ENCODE measurements at regions not wholly inside any gene's neighbourhood (a gene's known extent, or its start where the extent isn't known, plus 50 kb on each side); places are given as distances from the start of the nearest gene placed in this dataset.

DNA sequence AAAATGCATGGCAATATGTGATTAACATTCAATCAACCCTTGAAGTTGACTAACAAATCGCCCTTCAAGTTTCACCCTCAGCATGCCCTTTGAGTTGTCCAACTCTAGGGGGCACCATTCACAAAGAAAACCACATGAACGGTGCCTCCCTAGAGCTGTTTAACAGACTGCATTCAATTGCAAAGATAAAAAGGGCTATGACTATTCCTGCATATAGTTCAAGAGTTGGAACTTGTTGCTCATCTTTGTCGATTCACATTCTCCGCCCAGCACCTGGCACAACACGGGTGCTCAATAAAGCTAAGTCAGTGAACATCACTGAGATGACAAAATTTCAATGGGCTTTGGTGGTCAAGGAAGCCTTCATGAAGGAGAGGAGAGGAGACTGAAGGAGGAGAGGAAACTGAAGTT, 69.6 kb upstream of the SLC30A5 start:
- Histone ChIP-seq H3K79me1 (ENCODE audit: low read length) (no peaks in the 10 kb centered on the region), H3K27me3 (ENCODE audit: insufficient read depth, low read length, poor library complexity) (no peaks in the 10 kb centered on the region), H3K27ac (ENCODE audit: low read depth, low read length) (no peak overlapping the region), H3K18ac (ENCODE audit: low read length) (no peak overlapping the region), H3K36me3 (ENCODE audit: control insufficient read depth, insufficient read depth, low read length) (no peaks in the 10 kb centered on the region), H2BK120ac (ENCODE audit: low read depth, low read length) (no peak overlapping the region), H3K9ac (ENCODE audit: low read length) (no peak overlapping the region), H3K4me2 (ENCODE audit: low read length) (no peak overlapping the region), H4K8ac (ENCODE audit: low read depth, low read length) (no peak overlapping the region), H3K79me2 (ENCODE audit: control insufficient read depth, insufficient read depth, low read length) (no peaks in the 10 kb centered on the region), H3K56ac (ENCODE audit: low read length) (no peak overlapping the region), H2BK5ac (ENCODE audit: low read length) (no peak overlapping the region), H3K4me3 (ENCODE audit: low read length) (no peak overlapping the region), H2BK15ac (replicated peaks; ENCODE audit: low read depth) (no peak overlapping the region), H3K4ac (ENCODE audit: low read depth, low read length) (no peak overlapping the region), H3K4me1 (ENCODE audit: control insufficient read depth, low read depth, low read length) (no peaks in the 10 kb centered on the region), H2AK5ac (ENCODE audit: low read length) (no peak overlapping the region), H4K5ac (ENCODE audit: low read length) (no peak overlapping the region), H3K23ac (ENCODE audit: low read length) (no peak overlapping the region)
- no CpG with 5 or more reads among the region's 5 CpGs for WGBS (ENCODE audit: extremely low coverage, insufficient coverage, low lambda C conversion rate)
- peak; percentile 68 for DNase-seq

DNA sequence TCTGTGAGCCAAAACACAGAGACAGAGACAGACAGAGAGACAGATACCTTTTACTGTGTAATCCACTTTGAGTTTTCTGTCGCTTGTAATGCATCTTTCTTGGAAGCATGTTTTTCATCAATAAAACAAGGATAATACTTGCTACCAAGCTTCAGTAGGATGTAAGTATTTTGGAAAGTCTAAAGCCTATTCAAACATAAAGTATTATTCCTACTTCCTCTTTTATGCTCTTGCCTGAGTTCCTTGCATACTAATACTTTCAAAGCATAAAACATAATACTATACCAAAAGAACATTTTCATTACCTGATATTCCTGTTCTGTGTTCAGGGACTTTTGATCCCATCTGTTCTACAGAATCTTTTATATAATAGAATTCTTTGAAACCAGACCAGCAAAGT, 64.5 kb upstream of the SLC30A5 start:
- Histone ChIP-seq H2BK120ac (ENCODE audit: low read depth, low read length) (no peak overlapping the region), H4K8ac (ENCODE audit: low read depth, low read length) (no peak overlapping the region), H2BK15ac (replicated peaks; ENCODE audit: low read depth) (no peak overlapping the region), H3K36me3 (ENCODE audit: control insufficient read depth, insufficient read depth, low read length) (no peaks in the 10 kb centered on the region), H3K56ac (ENCODE audit: low read length) (no peak overlapping the region), H3K79me2 (ENCODE audit: control insufficient read depth, insufficient read depth, low read length) (no peaks in the 10 kb centered on the region), H3K9ac (ENCODE audit: low read length) (no peak overlapping the region), H3K23ac (ENCODE audit: low read length) (no peak overlapping the region), H4K5ac (ENCODE audit: low read length) (no peak overlapping the region), H3K79me1 (ENCODE audit: low read length) (no peaks in the 10 kb centered on the region), H3K18ac (ENCODE audit: low read length) (no peak overlapping the region), H3K4ac (ENCODE audit: low read depth, low read length) (no peak overlapping the region), H3K4me2 (ENCODE audit: low read length) (no peak overlapping the region), H3K4me1 (ENCODE audit: control insufficient read depth, low read depth, low read length) (no peaks in the 10 kb centered on the region), H2AK5ac (ENCODE audit: low read length) (no peak overlapping the region), H3K27ac (ENCODE audit: low read depth, low read length) (no peak overlapping the region), H2BK5ac (ENCODE audit: low read length) (no peak overlapping the region), H3K27me3 (ENCODE audit: insufficient read depth, low read length, poor library complexity) (no peaks in the 10 kb centered on the region), H3K4me3 (ENCODE audit: low read length) (no peak overlapping the region)
- DNase-seq, result no peak
- WGBS (ENCODE audit: extremely low coverage, insufficient coverage, low lambda C conversion rate), result no CpG with 5 or more reads among the region's 1 CpG

GRCh38 chr5:69030358-69031062, 63.3 kb upstream of the SLC30A5 start:
- Histone ChIP-seq H3K4me2 (ENCODE audit: low read length) (no peak overlapping the region), H3K4me3 (ENCODE audit: low read length) (no peak overlapping the region), H4K5ac (ENCODE audit: low read length) (no peak overlapping the region), H3K4me1 (ENCODE audit: control insufficient read depth, low read depth, low read length) (no peaks in the 10 kb centered on the region), H3K27ac (ENCODE audit: low read depth, low read length) (no peak overlapping the region), H2BK15ac (replicated peaks; ENCODE audit: low read depth) (no peak overlapping the region), H3K79me1 (ENCODE audit: low read length) (no peaks in the 10 kb centered on the region), H3K79me2 (ENCODE audit: control insufficient read depth, insufficient read depth, low read length) (no peaks in the 10 kb centered on the region), H2BK120ac (ENCODE audit: low read depth, low read length) (no peak overlapping the region), H3K9ac (ENCODE audit: low read length) (no peak overlapping the region), H3K56ac (ENCODE audit: low read length) (no peak overlapping the region), H3K23ac (ENCODE audit: low read length) (no peak overlapping the region), H3K4ac (ENCODE audit: low read depth, low read length) (no peak overlapping the region), H4K8ac (ENCODE audit: low read depth, low read length) (no peak overlapping the region), H2BK5ac (ENCODE audit: low read length) (no peak overlapping the region), H3K27me3 (ENCODE audit: insufficient read depth, low read length, poor library complexity) (no peaks in the 10 kb centered on the region), H2AK5ac (ENCODE audit: low read length) (no peak overlapping the region), H3K36me3 (ENCODE audit: control insufficient read depth, insufficient read depth, low read length) (no peaks in the 10 kb centered on the region), H3K18ac (ENCODE audit: low read length) (no peak overlapping the region)
- no peak for DNase-seq
- no CpG with 5 or more reads among the region's 5 CpGs for WGBS (ENCODE audit: extremely low coverage, insufficient coverage, low lambda C conversion rate)

GRCh38 chr5:69032009-69032408, 61.8 kb upstream of the SLC30A5 start:
- no peak overlapping the region for H3K9ac ChIP-seq (ENCODE audit: low read length)
- no peak overlapping the region for H2BK5ac ChIP-seq (ENCODE audit: low read length)
- no peak overlapping the region for H4K8ac ChIP-seq (ENCODE audit: low read depth, low read length)
- no peak overlapping the region for H2AK5ac ChIP-seq (ENCODE audit: low read length)
- H3K36me3 ChIP-seq (ENCODE audit: control insufficient read depth, insufficient read depth, low read length), result no peaks in the 10 kb centered on the region
- H3K4me1 ChIP-seq (ENCODE audit: control insufficient read depth, low read depth, low read length), result no peaks in the 10 kb centered on the region
- no peak overlapping the region for H3K4ac ChIP-seq (ENCODE audit: low read depth, low read length)
- no peak overlapping the region for H3K23ac ChIP-seq (ENCODE audit: low read length)
- H2BK120ac ChIP-seq (ENCODE audit: low read depth, low read length), result no peak overlapping the region
- H3K56ac ChIP-seq (ENCODE audit: low read length), result no peak overlapping the region
- no peak for DNase-seq
- H4K5ac ChIP-seq (ENCODE audit: low read length), result no peak overlapping the region
- no peak overlapping the region for H3K4me2 ChIP-seq (ENCODE audit: low read length)
- no peak overlapping the region for H3K4me3 ChIP-seq (ENCODE audit: low read length)
- no peaks in the 10 kb centered on the region for H3K27me3 ChIP-seq (ENCODE audit: insufficient read depth, low read length, poor library complexity)
- WGBS (ENCODE audit: extremely low coverage, insufficient coverage, low lambda C conversion rate), result no CpG with 5 or more reads among the region's 3 CpGs
- H3K79me1 ChIP-seq (ENCODE audit: low read length), result no peaks in the 10 kb centered on the region
- H2BK15ac ChIP-seq (replicated peaks; ENCODE audit: low read depth), result no peak overlapping the region
- no peak overlapping the region for H3K18ac ChIP-seq (ENCODE audit: low read length)
- no peak overlapping the region for H3K27ac ChIP-seq (ENCODE audit: low read depth, low read length)
- no peaks in the 10 kb centered on the region for H3K79me2 ChIP-seq (ENCODE audit: control insufficient read depth, insufficient read depth, low read length)

DNA sequence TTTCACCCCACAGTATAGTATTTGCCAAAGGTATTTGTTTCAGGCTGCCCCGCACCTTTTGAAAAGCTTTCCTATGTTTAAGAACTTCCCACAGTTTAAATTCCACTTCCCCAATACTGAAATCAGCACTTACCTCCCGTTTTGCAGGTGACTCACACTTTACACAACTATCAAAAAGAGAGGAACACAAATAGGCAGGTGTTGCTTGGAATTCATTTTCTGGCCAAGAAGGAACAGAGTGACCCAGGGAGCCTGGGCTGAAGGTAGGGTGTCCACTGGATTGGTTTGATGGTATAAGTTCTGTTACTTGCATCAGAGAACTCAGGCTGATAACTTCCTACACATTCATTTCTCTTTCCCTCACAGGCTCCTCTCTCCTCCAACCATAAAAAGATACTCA, 60.1 kb upstream of the SLC30A5 start:
- WGBS (ENCODE audit: extremely low coverage, insufficient coverage, low lambda C conversion rate), result no CpG with 5 or more reads among the region's 2 CpGs
- H4K5ac ChIP-seq (ENCODE audit: low read length), result no peak overlapping the region
- H3K4me3 ChIP-seq (ENCODE audit: low read length), result no peak overlapping the region
- H3K79me2 ChIP-seq (ENCODE audit: control insufficient read depth, insufficient read depth, low read length), result no peaks in the 10 kb centered on the region
- no peak overlapping the region for H2BK5ac ChIP-seq (ENCODE audit: low read length)
- H3K23ac ChIP-seq (ENCODE audit: low read length), result no peak overlapping the region
- no peak overlapping the region for H3K4me2 ChIP-seq (ENCODE audit: low read length)
- no peak overlapping the region for H3K18ac ChIP-seq (ENCODE audit: low read length)
- no peaks in the 10 kb centered on the region for H3K79me1 ChIP-seq (ENCODE audit: low read length)
- no peak for DNase-seq
- H2BK120ac ChIP-seq (ENCODE audit: low read depth, low read length), result no peak overlapping the region
- no peak overlapping the region for H4K8ac ChIP-seq (ENCODE audit: low read depth, low read length)
- H3K56ac ChIP-seq (ENCODE audit: low read length), result no peak overlapping the region
- H2BK15ac ChIP-seq (replicated peaks; ENCODE audit: low read depth), result no peak overlapping the region
- H3K27me3 ChIP-seq (ENCODE audit: insufficient read depth, low read length, poor library complexity), result no peaks in the 10 kb centered on the region
- no peak overlapping the region for H3K9ac ChIP-seq (ENCODE audit: low read length)
- H3K4ac ChIP-seq (ENCODE audit: low read depth, low read length), result no peak overlapping the region
- no peaks in the 10 kb centered on the region for H3K4me1 ChIP-seq (ENCODE audit: control insufficient read depth, low read depth, low read length)
- H2AK5ac ChIP-seq (ENCODE audit: low read length), result no peak overlapping the region
- no peak overlapping the region for H3K27ac ChIP-seq (ENCODE audit: low read depth, low read length)
- H3K36me3 ChIP-seq (ENCODE audit: control insufficient read depth, insufficient read depth, low read length), result no peaks in the 10 kb centered on the region

DNA sequence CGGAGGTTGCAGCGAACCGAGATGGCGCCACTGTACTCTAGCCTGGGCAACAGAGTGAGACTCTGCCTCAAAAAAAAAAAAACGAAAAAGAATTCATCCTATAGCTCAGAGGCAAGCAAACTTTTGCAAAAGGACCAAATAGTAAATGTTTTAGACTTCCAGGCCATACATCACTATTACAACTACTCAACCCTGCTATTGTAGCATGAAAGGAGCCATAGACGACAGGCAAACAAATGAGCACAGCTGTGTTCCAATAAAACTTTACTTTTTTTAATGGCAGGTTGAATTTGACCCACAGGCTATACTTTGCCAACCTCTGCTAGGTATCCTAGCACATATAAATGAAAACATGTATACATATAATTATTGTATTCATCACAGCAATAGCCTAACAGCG, 58.9 kb upstream of the SLC30A5 start:
- Histone ChIP-seq H3K36me3 (ENCODE audit: control insufficient read depth, insufficient read depth, low read length) (no peaks in the 10 kb centered on the region), H4K8ac (ENCODE audit: low read depth, low read length) (no peak overlapping the region), H4K5ac (ENCODE audit: low read length) (no peak overlapping the region), H3K4me1 (ENCODE audit: control insufficient read depth, low read depth, low read length) (no peaks in the 10 kb centered on the region), H2AK5ac (ENCODE audit: low read length) (no peak overlapping the region), H3K79me2 (ENCODE audit: control insufficient read depth, insufficient read depth, low read length) (no peaks in the 10 kb centered on the region), H3K79me1 (ENCODE audit: low read length) (no peaks in the 10 kb centered on the region), H3K27me3 (ENCODE audit: insufficient read depth, low read length, poor library complexity) (no peaks in the 10 kb centered on the region), H2BK15ac (replicated peaks; ENCODE audit: low read depth) (no peak overlapping the region), H3K4ac (ENCODE audit: low read depth, low read length) (no peak overlapping the region), H3K56ac (ENCODE audit: low read length) (no peak overlapping the region), H3K18ac (ENCODE audit: low read length) (no peak overlapping the region), H3K27ac (ENCODE audit: low read depth, low read length) (no peak overlapping the region), H3K9ac (ENCODE audit: low read length) (no peak overlapping the region), H2BK120ac (ENCODE audit: low read depth, low read length) (no peak overlapping the region), H2BK5ac (ENCODE audit: low read length) (no peak overlapping the region), H3K4me3 (ENCODE audit: low read length) (no peak overlapping the region), H3K23ac (ENCODE audit: low read length) (no peak overlapping the region), H3K4me2 (ENCODE audit: low read length) (no peak overlapping the region)
- no CpG with 5 or more reads among the region's 7 CpGs for WGBS (ENCODE audit: extremely low coverage, insufficient coverage, low lambda C conversion rate)
- no peak for DNase-seq

All from mesendoderm (in vitro differentiated cells).